MCF 10A (cell line): ENCODE measurements at regions not wholly inside any gene's neighbourhood (a gene's known extent, or its start where the extent isn't known, plus 50 kb on each side); places are given as distances from the start of the nearest gene placed in this dataset.
"Not testable (repeated sequence)": the region's sequence is repeated elsewhere in the genome, so short reads cannot be mapped to it uniquely, and the experiment has no call there.

Experiments used
- BruUV-seq: library from RNA; stranded (reverse); fragments of 400-500 nt; replicated peaks from 2 replicates; lab custom pipeline; 2021; lab: Mats Ljungman, UMichigan
- CTCF ChIA-PET: fragments of 300-600 bp; sonication (Branson Sonifier 250); formaldehyde crosslinking; extraction: SDS; loops from one replicate; lab custom pipeline; 2021; ENCODE audit warnings: antibody characterized with exemption, inconsistent platforms; lab: Yijun Ruan, JAX
- POLR2A ChIA-PET: fragments of 300-600, 350-650 bp; sonication (Branson Sonifier 250); formaldehyde crosslinking; extraction: SDS; loops from one replicate; lab custom pipeline; 2020; ENCODE audit warnings: antibody characterized with exemption, inconsistent platforms; lab: Yijun Ruan, JAX
- DNase-seq: peaks from one replicate; pipeline ENCODE4 v3.0.0-alpha.2; 2018; ENCODE audit not compliant: unreplicated experiment
- H3K27ac Mint-ChIP-seq: one replicate; pipeline ENCODE4 v1.8.0; 2022; ENCODE audit warnings: mild to moderate bottlenecking, low read depth, mixed read lengths; ENCODE audit not compliant: unreplicated experiment
- H3K27me3 Mint-ChIP-seq: one replicate; pipeline ENCODE4 v1.8.0; 2022; ENCODE audit warnings: mixed read lengths; ENCODE audit not compliant: insufficient read depth, unreplicated experiment
- H3K36me3 Mint-ChIP-seq: one replicate; pipeline ENCODE4 v1.8.0; 2022; ENCODE audit warnings: mild to moderate bottlenecking, moderate library complexity, mixed read lengths; ENCODE audit not compliant: insufficient read depth, unreplicated experiment
- H3K4me1 Mint-ChIP-seq: one replicate; pipeline ENCODE4 v1.8.0; 2022; ENCODE audit warnings: mixed read lengths; ENCODE audit not compliant: insufficient read depth, unreplicated experiment
- H3K4me3 Mint-ChIP-seq: one replicate; pipeline ENCODE4 v1.8.0; 2022; ENCODE audit warnings: mild to moderate bottlenecking, moderate library complexity, mixed read lengths; ENCODE audit not compliant: unreplicated experiment
- H3K9me3 Mint-ChIP-seq: one replicate; pipeline ENCODE4 v1.8.0; 2022; ENCODE audit warnings: mixed read lengths; ENCODE audit not compliant: unreplicated experiment
- CTCF ChIP-seq: fragments of 200-600 bp; IDR thresholded peaks from one replicate; pipeline ENCODE4 v1.8.0; 2022; ENCODE audit warnings: antibody characterized with exemption, mild to moderate bottlenecking; ENCODE audit not compliant: unreplicated experiment
- intact Hi-C: fragments of 100-400 bp; cut with micrococcal nuclease; formaldehyde crosslinking; loops from 2 replicates; pipeline ENCODE4 v1.14.1; 2022

- no peaks in the 10 kb centered on the region for H3K4me1 Mint-ChIP-seq
- no peaks in the 10 kb centered on the region for H3K36me3 Mint-ChIP-seq
- no peaks in the 10 kb centered on the region for H3K27me3 Mint-ChIP-seq
- no peaks in the 10 kb centered on the region for H3K9me3 Mint-ChIP-seq
- intact Hi-C loops, result no loop called here
- no peak for TF ChIP-seq CTCF
- no peak overlapping the region for H3K27ac Mint-ChIP-seq
- CTCF ChIA-PET, result no interaction called here
- POLR2A ChIA-PET, result interaction anchor here (1.1 kb wide), 1 partner anchor 8 kb away, joined by 3 read pairs; no protein-coding TSS in a partner anchor
- H3K4me3 Mint-ChIP-seq, result no peak overlapping the region
- no TSS peak for BruUV-seq
- peak; percentile 10 for DNase-seq
Observed at GRCh38 chr20:26216025-26216424, 519.4 kb upstream of the ZNF337 start.

GRCh38 chr20:26214991-26215390 is 518.3 kb upstream of the ZNF337 start:
- no peaks in the 10 kb centered on the region for H3K9me3 Mint-ChIP-seq
- intact Hi-C loops, result no loop called here
- no peak overlapping the region for H3K27ac Mint-ChIP-seq
- TF ChIP-seq CTCF, result no peak
- no peak for DNase-seq
- ChIA-PET CTCF (no interaction called here), POLR2A (no interaction called here)
- no TSS peak for BruUV-seq
- H3K36me3 Mint-ChIP-seq, result no peaks in the 10 kb centered on the region
- no peaks in the 10 kb centered on the region for H3K27me3 Mint-ChIP-seq
- H3K4me3 Mint-ChIP-seq, result no peak overlapping the region
- no peaks in the 10 kb centered on the region for H3K4me1 Mint-ChIP-seq

- no peak for TF ChIP-seq CTCF
- Mint-ChIP-seq H3K4me1 (no peaks in the 10 kb centered on the region), H3K27me3 (no peaks in the 10 kb centered on the region), H3K36me3 (no peaks in the 10 kb centered on the region), H3K9me3 (peaks cover 6% of the 10 kb centered on the region), H3K27ac (no peak overlapping the region), H3K4me3 (no peak overlapping the region)
- intact Hi-C loops, result no loop called here
- ChIA-PET POLR2A (no interaction called here), CTCF (no interaction called here)
- no TSS peak for BruUV-seq
- no peak for DNase-seq
Observed at GRCh38 chr20:26209171-26209941, 512.7 kb upstream of the ZNF337 start.

- TF ChIP-seq CTCF, result no peak
- ChIA-PET CTCF (no interaction called here), POLR2A (interaction anchor here (0.8 kb wide), 1 partner anchor 8 kb away, joined by 3 read pairs; no protein-coding TSS in a partner anchor)
- DNase-seq, result no peak
- Mint-ChIP-seq H3K27ac (no peak overlapping the region), H3K36me3 (no peaks in the 10 kb centered on the region), H3K4me1 (no peaks in the 10 kb centered on the region), H3K4me3 (no peak overlapping the region), H3K9me3 (peaks cover 6% of the 10 kb centered on the region), H3K27me3 (no peaks in the 10 kb centered on the region)
- intact Hi-C loops, result no loop called here
- BruUV-seq, result no TSS peak
Observed at GRCh38 chr20:26208296-26209091, 511.8 kb upstream of the ZNF337 start.

GRCh38 chr20:26207967-26208295 is 511.3 kb upstream of the ZNF337 start:
- intact Hi-C loops, H3K4me1 Mint-ChIP-seq, H3K36me3 Mint-ChIP-seq, H3K27ac Mint-ChIP-seq, BruUV-seq, H3K27me3 Mint-ChIP-seq, H3K9me3 Mint-ChIP-seq, DNase-seq, H3K4me3 Mint-ChIP-seq: not testable (repeated sequence)
- CTCF ChIA-PET, result interaction anchor here (0.7 kb wide), 1 partner anchor 633 kb away, joined by 3 read pairs; no protein-coding TSS in a partner anchor
- POLR2A ChIA-PET, result interaction anchor here (0.8 kb wide), 1 partner anchor 9 kb away, joined by 3 read pairs; no protein-coding TSS in a partner anchor
